Activated CD4-positive, alpha-beta T cell treated with anti-CD3 and anti-CD28 coated beads, Interleukin-2, amount 50 U/mL, for 24 hours (primary cell): ENCODE measurements at regions not wholly inside any gene's neighbourhood (a gene's known extent, or its start where the extent isn't known, plus 50 kb on each side); places are given as distances from the start of the nearest gene placed in this dataset.

ENCODE experiments used
- DNase-seq, 2 donors: peaks; one replicate each; pipeline ENCODE4 v3.0.0-alpha.2; 2020; ENCODE audit warnings: low read depth in 1 of 2, low spot score in 1 of 2

- no peak for DNase-seq
Observed at GRCh38 chr11:69411257-69411924, 70.1 kb upstream of the LINC01488 start.

- DNase-seq, result no peak
Observed at GRCh38 chr11:69413015-69413801, 68.3 kb upstream of the LINC01488 start.

GRCh38 chr11:69413993-69414392 lies 67.5 kb upstream of the LINC01488 start:
- DNase-seq, result no peak

- no peak for DNase-seq
Observed at GRCh38 chr11:69414773-69415187, 66.7 kb upstream of the LINC01488 start.

- no peak for DNase-seq
Observed at GRCh38 chr11:69415411-69416142, 65.9 kb upstream of the LINC01488 start.

GRCh38 chr11:69416143-69416515 lies 65.3 kb upstream of the LINC01488 start:
- no peak for DNase-seq

- DNase-seq, result no peak
Observed at GRCh38 chr11:69416762-69417698, 64.4 kb upstream of the LINC01488 start.

- no peak for DNase-seq
Observed at GRCh38 chr11:69417699-69418085, 63.8 kb upstream of the LINC01488 start.

GRCh38 chr11:69418576-69419296 lies 62.7 kb upstream of the LINC01488 start:
- DNase-seq, result no peak

- no peak for DNase-seq
Observed at GRCh38 chr11:69419662-69420395, 61.6 kb upstream of the LINC01488 start.

- DNase-seq, result no peak
Observed at GRCh38 chr11:69422645-69423044, 58.8 kb upstream of the LINC01488 start.

GRCh38 chr11:69423181-69423580 lies 58.3 kb upstream of the LINC01488 start:
- no peak for DNase-seq

- no peak for DNase-seq
Observed at GRCh38 chr11:69423611-69424385, 57.7 kb upstream of the LINC01488 start.

- no peak for DNase-seq
Observed at GRCh38 chr11:69424748-69425147, 56.7 kb upstream of the LINC01488 start.

- no peak for DNase-seq
Observed at GRCh38 chr11:69425444-69425843, 56.0 kb upstream of the LINC01488 start.

- peak in 1 of 2 donors; percentile 9 for DNase-seq
Observed at GRCh38 chr11:69425895-69426544, 55.4 kb upstream of the LINC01488 start.

- no peak for DNase-seq
Observed at GRCh38 chr11:69427337-69427736, 54.1 kb upstream of the LINC01488 start.
